Activated naive CD4-positive, alpha-beta T cell treated with anti-CD3 and anti-CD28 coated beads, Interleukin-2, amount 10 ng/mL, durations not matched to agents 7 days and 5 days (primary cell): ENCODE measurements at regions not wholly inside any gene's neighbourhood (a gene's known extent, or its start where the extent isn't known, plus 50 kb on each side); places are given as distances from the start of the nearest gene placed in this dataset.
A peak's percentile ranks its signal among the peaks of the same experiment; 100 is the strongest.

ENCODE experiments used
- CTCF ChIA-PET: fragments of 350-600 bp; sonication (Branson Sonifier 250); formaldehyde crosslinking; loops from one replicate; lab custom pipeline; 2021; ENCODE audit warnings: antibody characterized with exemption; lab: Charles Lee
- DNase-seq: peaks from one replicate; pipeline ENCODE4 v3.0.0-alpha.2; 2020
- H3K27ac Mint-ChIP-seq: one replicate; pipeline ENCODE4 v1.8.0; 2021; ENCODE audit warnings: mild to moderate bottlenecking, moderate library complexity, mixed read lengths
- H3K27me3 Mint-ChIP-seq: one replicate; pipeline ENCODE4 v1.8.0; 2021; ENCODE audit warnings: mild to moderate bottlenecking, mixed read lengths
- H3K36me3 Mint-ChIP-seq: one replicate; pipeline ENCODE4 v1.8.0; 2021; ENCODE audit warnings: mixed read lengths
- H3K4me1 Mint-ChIP-seq: one replicate; pipeline ENCODE4 v1.8.0; 2021; ENCODE audit warnings: mixed read lengths
- H3K4me3 Mint-ChIP-seq: one replicate; pipeline ENCODE4 v1.8.0; 2021; ENCODE audit warnings: mild to moderate bottlenecking, moderate library complexity, mixed read lengths
- H3K9me3 Mint-ChIP-seq: one replicate; pipeline ENCODE4 v1.8.0; 2021; ENCODE audit warnings: mixed read lengths

- Mint-ChIP-seq H3K4me3 (no peak overlapping the region), H3K36me3 (no peaks in the 10 kb centered on the region), H3K27ac (peak overlapping the region; percentile 69), H3K4me1 (peaks cover 30% of the 10 kb centered on the region), H3K9me3 (no peaks in the 10 kb centered on the region), H3K27me3 (no peaks in the 10 kb centered on the region)
- no peak for DNase-seq
- CTCF ChIA-PET: no interaction called here
Measured at GRCh38 chr5:97547999-97548738, 365.1 kb upstream of the RIOK2 start.

- CTCF ChIA-PET: no interaction called here
- Mint-ChIP-seq H3K27ac (peak overlapping the region; percentile 4), H3K27me3 (no peaks in the 10 kb centered on the region), H3K36me3 (no peaks in the 10 kb centered on the region), H3K9me3 (no peaks in the 10 kb centered on the region), H3K4me1 (peaks cover 30% of the 10 kb centered on the region), H3K4me3 (no peak overlapping the region)
- DNase-seq: no peak
Measured at GRCh38 chr5:97548739-97549080, 365.7 kb upstream of the RIOK2 start.

- no peaks in the 10 kb centered on the region for H3K9me3 Mint-ChIP-seq
Measured at GRCh38 chr5:97549496-97549895, 366.4 kb upstream of the RIOK2 start.

GRCh38 chr5:97550164-97550563 is 367.1 kb upstream of the RIOK2 start:
- H3K27me3 Mint-ChIP-seq: no peaks in the 10 kb centered on the region
- H3K4me3 Mint-ChIP-seq: no peak overlapping the region
- H3K27ac Mint-ChIP-seq: no peak overlapping the region
- no peaks in the 10 kb centered on the region for H3K36me3 Mint-ChIP-seq
- H3K9me3 Mint-ChIP-seq: no peaks in the 10 kb centered on the region
- peaks cover 30% of the 10 kb centered on the region for H3K4me1 Mint-ChIP-seq
- CTCF ChIA-PET: interaction anchor here (1.7 kb wide), 1 partner anchor 17 kb away, joined by 5 read pairs; no protein-coding TSS in a partner anchor
- no peak for DNase-seq

More at GRCh38 chr5:97549496-97549895, 366.4 kb upstream of the RIOK2 start:
- no peak for DNase-seq
- Mint-ChIP-seq H3K4me3 (no peak overlapping the region), H3K4me1 (peaks cover 30% of the 10 kb centered on the region), H3K36me3 (no peaks in the 10 kb centered on the region), H3K27me3 (no peaks in the 10 kb centered on the region), H3K27ac (no peak overlapping the region)
- CTCF ChIA-PET: interaction anchor here (1.7 kb wide), 1 partner anchor 16 kb away, joined by 5 read pairs; no protein-coding TSS in a partner anchor

- Mint-ChIP-seq H3K27ac (no peak overlapping the region), H3K4me1 (peaks cover 28% of the 10 kb centered on the region), H3K4me3 (no peak overlapping the region), H3K27me3 (peaks cover 3% of the 10 kb centered on the region), H3K36me3 (no peaks in the 10 kb centered on the region), H3K9me3 (no peaks in the 10 kb centered on the region)
- CTCF ChIA-PET: interaction anchor here (1.7 kb wide), 1 partner anchor 17 kb away, joined by 5 read pairs; no protein-coding TSS in a partner anchor
- DNase-seq: no peak
Measured at GRCh38 chr5:97550818-97551217, 367.8 kb upstream of the RIOK2 start.

GRCh38 chr5:97553604-97554452 is 370.8 kb upstream of the RIOK2 start:
- no peak overlapping the region for H3K27ac Mint-ChIP-seq

GRCh38 chr5:97554977-97555643 is 372.1 kb upstream of the RIOK2 start:
- Mint-ChIP-seq H3K27me3 (peaks cover 3% of the 10 kb centered on the region), H3K9me3 (no peaks in the 10 kb centered on the region), H3K27ac (no peak overlapping the region), H3K4me3 (no peak overlapping the region), H3K36me3 (no peaks in the 10 kb centered on the region), H3K4me1 (peaks cover 5% of the 10 kb centered on the region)
- DNase-seq: no peak
- CTCF ChIA-PET: no interaction called here

More at GRCh38 chr5:97553604-97554452, 370.8 kb upstream of the RIOK2 start:
- no peak overlapping the region for H3K4me3 Mint-ChIP-seq
- no peaks in the 10 kb centered on the region for H3K9me3 Mint-ChIP-seq
- no peak for DNase-seq
- H3K27me3 Mint-ChIP-seq: peaks cover 3% of the 10 kb centered on the region
- no peaks in the 10 kb centered on the region for H3K36me3 Mint-ChIP-seq
- CTCF ChIA-PET: no interaction called here
- H3K4me1 Mint-ChIP-seq: peaks cover 10% of the 10 kb centered on the region

GRCh38 chr5:97555644-97555981 is 372.6 kb upstream of the RIOK2 start:
- H3K36me3 Mint-ChIP-seq: no peaks in the 10 kb centered on the region
- peaks cover 3% of the 10 kb centered on the region for H3K27me3 Mint-ChIP-seq
- no peak for DNase-seq
- CTCF ChIA-PET: no interaction called here
- no peak overlapping the region for H3K27ac Mint-ChIP-seq
- no peaks in the 10 kb centered on the region for H3K9me3 Mint-ChIP-seq
- no peaks in the 10 kb centered on the region for H3K4me1 Mint-ChIP-seq
- H3K4me3 Mint-ChIP-seq: no peak overlapping the region

- H3K4me3 Mint-ChIP-seq: no peak overlapping the region
- H3K27ac Mint-ChIP-seq: no peak overlapping the region
- CTCF ChIA-PET: no interaction called here
- H3K4me1 Mint-ChIP-seq: no peaks in the 10 kb centered on the region
- H3K9me3 Mint-ChIP-seq: no peaks in the 10 kb centered on the region
- peaks cover 3% of the 10 kb centered on the region for H3K27me3 Mint-ChIP-seq
- no peaks in the 10 kb centered on the region for H3K36me3 Mint-ChIP-seq
- DNase-seq: no peak
Measured at GRCh38 chr5:97559827-97560598, 377.0 kb upstream of the RIOK2 start.

- Mint-ChIP-seq H3K4me3 (no peak overlapping the region), H3K9me3 (no peaks in the 10 kb centered on the region), H3K4me1 (no peaks in the 10 kb centered on the region), H3K27me3 (no peaks in the 10 kb centered on the region), H3K27ac (no peak overlapping the region), H3K36me3 (no peaks in the 10 kb centered on the region)
- no peak for DNase-seq
- CTCF ChIA-PET: no interaction called here
Measured at GRCh38 chr5:97560599-97560993, 377.5 kb upstream of the RIOK2 start.

- Mint-ChIP-seq H3K36me3 (no peaks in the 10 kb centered on the region), H3K27me3 (no peaks in the 10 kb centered on the region), H3K9me3 (no peaks in the 10 kb centered on the region), H3K4me1 (no peaks in the 10 kb centered on the region), H3K4me3 (no peak overlapping the region), H3K27ac (no peak overlapping the region)
- no peak for DNase-seq
- CTCF ChIA-PET: no interaction called here
Measured at GRCh38 chr5:97563050-97563657, 380.1 kb upstream of the RIOK2 start.

GRCh38 chr5:97568382-97568781 is 385.3 kb upstream of the RIOK2 start:
- Mint-ChIP-seq H3K27me3 (no peaks in the 10 kb centered on the region), H3K4me3 (no peak overlapping the region), H3K36me3 (no peaks in the 10 kb centered on the region), H3K9me3 (peaks cover 10% of the 10 kb centered on the region), H3K4me1 (no peaks in the 10 kb centered on the region), H3K27ac (no peak overlapping the region)
- DNase-seq: no peak
- CTCF ChIA-PET: no interaction called here

GRCh38 chr5:97570242-97570641 is 387.2 kb upstream of the RIOK2 start:
- Mint-ChIP-seq H3K27ac (no peak overlapping the region), H3K4me1 (no peaks in the 10 kb centered on the region), H3K27me3 (no peaks in the 10 kb centered on the region), H3K9me3 (peaks cover 10% of the 10 kb centered on the region), H3K4me3 (no peak overlapping the region), H3K36me3 (no peaks in the 10 kb centered on the region)
- CTCF ChIA-PET: no interaction called here
- DNase-seq: no peak
